Posterior cingulate gyrus (tissue), 11 donors: ENCODE measurements at regions not wholly inside any gene's neighbourhood (a gene's known extent, or its start where the extent isn't known, plus 50 kb on each side); places are given as distances from the start of the nearest gene placed in this dataset.

ENCODE experiments used
- DNase-seq, 10 donors: peaks; one replicate each; pipeline versions ENCODE4 v3.0.0 to v3.0.0-alpha.2; 2020 to 2021; ENCODE audit warnings: mixed read lengths in 3 of 10
- intact Hi-C: fragments of 100-400 bp; cut with DNase I; formaldehyde crosslinking; loops from one replicate; pipeline ENCODE4 v1.15.1; 2023

DNA sequence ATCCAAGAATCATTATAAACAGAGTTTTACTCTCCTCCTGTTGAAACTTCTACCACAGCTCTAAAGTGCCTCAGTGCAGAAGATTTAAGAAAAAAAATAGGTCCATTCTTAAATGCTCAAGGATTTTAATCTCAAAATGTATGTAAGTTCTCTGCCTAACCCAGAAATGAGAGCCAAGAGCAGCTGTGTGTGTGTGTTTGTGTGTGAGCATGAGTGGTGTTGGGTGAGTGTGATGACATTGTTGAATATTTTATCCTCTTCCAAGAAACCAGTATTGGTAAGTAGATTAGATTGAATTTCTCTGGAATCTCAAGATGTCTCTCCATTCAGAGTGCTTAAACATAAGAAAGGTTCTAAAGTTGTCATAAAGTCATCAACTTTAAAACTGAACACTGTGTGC, 363.6 kb upstream of the NFE2L3 start:
- no peak for DNase-seq
- intact Hi-C loops, result no loop called here

DNA sequence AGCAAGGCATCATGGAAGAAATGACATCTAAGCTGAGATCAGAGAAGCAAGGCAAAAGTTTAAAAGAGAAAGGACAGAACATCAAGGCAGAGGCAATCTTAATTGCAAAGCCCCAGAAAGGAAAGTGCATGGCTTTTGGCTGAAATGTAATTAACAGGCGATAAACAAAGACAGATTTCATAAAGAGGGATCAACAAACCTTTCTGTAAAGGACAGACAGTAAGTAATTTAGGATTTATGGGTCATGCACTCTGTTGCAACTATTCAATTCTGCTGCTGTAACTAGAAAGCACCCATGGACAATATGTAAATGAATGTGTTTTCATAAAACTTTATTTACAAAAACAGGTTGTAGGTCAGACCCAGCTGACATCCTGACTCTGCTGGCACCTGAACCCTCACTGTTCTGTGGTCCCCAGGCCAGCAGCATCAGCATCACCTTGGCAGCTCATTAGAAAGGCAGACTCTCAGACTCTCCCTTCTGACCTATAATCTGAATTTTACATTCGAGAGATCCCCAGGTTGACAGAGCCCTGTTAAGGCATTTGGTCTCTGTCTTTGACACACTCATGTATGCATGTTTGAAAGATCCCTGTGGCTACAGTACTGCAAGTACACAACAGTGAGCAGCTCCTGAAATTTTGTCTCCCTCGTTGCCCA, 362.9 kb upstream of the NFE2L3 start:
- intact Hi-C loops, result no loop called here
- no peak for DNase-seq

DNA sequence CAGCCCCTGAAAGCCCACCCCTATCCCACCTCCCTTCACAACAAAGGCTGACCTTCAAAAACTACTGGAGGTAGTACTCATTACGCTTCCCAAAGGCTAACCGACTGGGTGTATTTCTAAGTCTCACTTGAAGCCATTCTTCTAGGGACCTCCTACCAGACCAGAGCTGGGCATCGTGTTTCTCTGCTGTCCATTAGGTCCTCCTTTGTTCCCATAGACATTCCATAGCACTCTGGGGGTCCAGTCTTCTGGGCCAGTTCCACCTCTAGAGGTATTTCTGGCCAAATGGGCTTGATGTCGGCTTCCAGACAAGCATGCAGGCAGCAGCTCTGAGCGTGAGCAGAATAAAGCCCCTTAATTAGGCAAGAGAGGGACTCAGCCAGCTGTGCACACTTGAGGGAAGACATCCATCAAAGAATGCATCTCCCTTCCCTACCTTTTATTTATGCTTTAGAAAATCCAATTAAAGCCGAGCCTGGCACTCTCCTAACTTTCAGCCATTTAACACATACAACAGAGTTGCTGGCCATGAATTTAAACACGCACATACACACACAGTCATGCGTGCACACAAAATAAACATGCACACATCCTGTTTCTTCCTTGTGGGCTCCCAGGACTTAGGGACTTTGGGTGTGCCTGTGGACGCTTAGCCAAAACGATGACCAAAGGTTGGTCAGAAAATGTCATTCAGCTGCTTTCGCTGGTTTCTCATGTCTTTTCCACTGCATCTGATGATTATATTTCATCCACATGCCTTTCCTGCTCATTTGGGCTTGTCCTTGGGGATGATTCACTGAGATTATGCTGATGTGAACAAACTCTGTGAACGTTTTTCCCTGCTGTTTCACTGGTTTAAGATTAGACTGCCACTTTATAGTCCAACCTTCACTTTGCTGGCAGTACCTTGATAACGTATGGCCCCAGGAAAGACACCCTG, 362.0 kb upstream of the NFE2L3 start:
- intact Hi-C loops, result no loop called here
- DNase-seq, result no peak

DNA sequence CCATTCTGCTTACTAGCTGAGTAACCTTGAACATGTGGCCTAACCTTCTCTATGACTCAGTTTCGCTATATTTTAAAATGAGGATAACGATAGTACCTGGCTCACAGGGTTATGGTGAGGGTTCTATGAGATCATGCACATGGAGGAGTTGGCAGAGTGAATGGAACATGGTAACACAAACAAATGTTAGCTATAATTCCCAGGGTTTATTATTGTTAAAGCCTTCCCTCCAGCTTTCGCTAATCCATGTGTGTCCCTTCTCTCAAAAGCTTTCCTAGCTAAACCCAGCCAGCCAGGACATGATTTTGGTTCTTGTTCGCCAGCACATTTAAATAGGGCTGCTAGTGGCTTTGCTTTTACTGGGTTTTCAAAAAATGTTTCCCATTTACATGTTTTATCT, 361.0 kb upstream of the NFE2L3 start:
- intact Hi-C loops, result no loop called here
- no peak for DNase-seq

DNA sequence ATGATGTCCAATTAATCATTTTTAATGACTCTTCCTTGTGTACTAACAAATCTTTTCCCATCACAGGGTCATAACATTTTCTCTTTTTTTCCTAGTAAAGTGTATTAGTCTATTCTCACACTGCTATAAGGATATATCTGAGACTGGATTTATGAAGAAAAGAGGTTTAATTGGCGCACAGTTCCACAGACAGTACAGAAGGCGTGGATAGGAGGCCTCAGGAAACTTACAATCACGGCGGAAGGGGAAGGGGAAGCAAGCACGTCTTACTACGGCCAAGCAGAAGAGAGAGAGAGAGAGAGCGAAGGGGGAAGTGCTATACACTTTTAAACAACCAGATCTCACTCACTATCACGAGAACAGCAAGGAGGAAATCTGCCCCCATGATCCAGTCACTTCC, 359.4 kb upstream of the NFE2L3 start:
- intact Hi-C loops, result no loop called here
- no peak for DNase-seq

DNA sequence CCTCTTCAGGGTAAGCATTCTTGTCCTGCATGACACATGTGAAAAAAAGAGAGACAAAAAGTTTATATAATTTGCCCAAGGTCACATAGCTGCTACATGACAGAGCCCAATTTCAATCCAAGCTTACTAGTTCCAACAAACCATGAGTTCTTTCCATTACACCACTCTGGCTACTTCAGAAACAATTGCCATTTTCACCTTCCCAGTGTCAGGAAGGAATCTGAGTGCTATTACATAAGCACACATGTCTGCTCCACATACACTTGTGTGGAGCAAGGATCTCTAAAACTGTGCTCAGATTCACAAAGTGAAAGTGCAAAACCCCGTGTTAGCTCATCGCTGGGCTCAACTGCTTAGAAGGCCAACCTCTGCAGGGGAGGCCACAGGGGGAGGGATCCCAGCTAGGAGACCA, 356.2 kb upstream of the NFE2L3 start:
- DNase-seq, result no peak
- intact Hi-C loops, result no loop called here

DNA sequence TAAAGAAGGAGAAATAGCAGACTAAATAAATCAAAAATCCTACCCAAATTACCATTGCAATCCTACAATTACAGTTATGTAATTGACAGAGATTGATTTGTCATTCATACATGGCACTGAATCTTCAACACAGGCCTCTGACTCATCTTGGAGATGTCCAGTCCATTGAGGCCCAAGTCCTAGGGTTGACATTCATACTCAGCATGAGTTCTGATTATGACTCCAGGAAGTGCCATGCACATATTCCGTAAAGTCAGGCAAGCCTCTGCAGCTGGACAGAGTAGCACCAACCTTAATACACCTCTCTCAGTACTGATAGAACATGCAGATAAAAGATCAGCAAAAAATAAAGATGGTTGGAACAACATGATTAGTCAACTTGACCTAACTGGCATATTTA, 353.7 kb upstream of the NFE2L3 start:
- intact Hi-C loops, result no loop called here

DNA sequence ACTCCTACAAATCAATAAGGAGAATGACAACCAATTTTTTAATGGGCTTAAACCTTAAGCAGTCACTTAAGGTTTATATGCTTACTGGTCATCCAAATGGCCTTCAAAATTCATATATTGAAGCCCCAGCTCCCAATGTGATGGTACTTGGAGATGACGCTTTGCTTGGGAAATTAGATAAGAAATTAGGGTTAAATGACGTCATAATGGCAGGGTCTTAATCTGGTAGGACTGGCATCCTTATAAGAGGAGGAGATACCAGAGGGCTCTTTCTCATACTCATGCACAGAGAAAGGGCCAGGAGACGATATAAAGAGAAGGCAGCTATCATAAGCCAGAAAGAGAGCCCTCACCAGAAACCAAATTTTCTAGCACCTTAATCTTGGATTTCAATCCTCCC, 350.8 kb upstream of the NFE2L3 start:
- no peak for DNase-seq
- intact Hi-C loops, result no loop called here

More for the DNA sequence above, 353.7 kb upstream of the NFE2L3 start:
- no peak for DNase-seq

DNA sequence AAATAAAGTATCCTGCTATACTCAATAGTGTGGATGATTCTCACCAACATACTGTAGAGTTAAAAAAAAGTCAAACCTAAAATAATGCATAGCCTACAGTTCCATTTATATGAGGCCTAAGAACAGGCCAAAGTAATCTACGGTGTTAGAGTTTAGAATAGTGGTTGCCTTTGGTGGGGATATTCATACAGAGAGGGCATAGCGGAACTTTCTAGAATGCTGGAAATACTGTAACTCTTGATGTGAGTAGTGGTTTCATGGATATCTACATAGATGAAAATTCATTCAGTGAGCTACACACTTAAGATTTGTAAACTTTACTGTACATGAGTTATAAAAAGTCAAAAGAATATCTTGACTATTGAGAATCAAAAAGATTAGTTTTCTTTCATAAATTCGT, 349.9 kb upstream of the NFE2L3 start:
- DNase-seq, result no peak
- intact Hi-C loops, result no loop called here

DNA sequence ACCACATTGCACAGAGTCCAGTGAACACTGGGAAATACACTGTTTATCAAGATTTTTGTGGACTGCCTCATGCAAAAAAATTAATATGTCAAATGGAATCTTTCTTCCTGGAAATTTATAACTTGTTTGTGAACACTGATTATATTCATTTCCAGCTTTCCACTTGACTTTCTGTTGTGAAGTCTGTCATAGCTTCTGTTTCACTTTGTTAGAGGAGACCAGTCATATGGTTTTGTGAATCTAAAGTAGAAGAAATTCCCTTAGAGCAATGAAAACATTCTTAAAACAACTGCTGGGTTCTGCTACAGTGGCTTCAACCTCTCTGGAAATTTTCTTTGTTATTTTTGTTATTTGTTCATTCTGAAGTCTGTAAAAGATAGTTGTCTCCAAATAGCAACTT, 349.5 kb upstream of the NFE2L3 start:
- intact Hi-C loops, result no loop called here
- no peak for DNase-seq

DNA sequence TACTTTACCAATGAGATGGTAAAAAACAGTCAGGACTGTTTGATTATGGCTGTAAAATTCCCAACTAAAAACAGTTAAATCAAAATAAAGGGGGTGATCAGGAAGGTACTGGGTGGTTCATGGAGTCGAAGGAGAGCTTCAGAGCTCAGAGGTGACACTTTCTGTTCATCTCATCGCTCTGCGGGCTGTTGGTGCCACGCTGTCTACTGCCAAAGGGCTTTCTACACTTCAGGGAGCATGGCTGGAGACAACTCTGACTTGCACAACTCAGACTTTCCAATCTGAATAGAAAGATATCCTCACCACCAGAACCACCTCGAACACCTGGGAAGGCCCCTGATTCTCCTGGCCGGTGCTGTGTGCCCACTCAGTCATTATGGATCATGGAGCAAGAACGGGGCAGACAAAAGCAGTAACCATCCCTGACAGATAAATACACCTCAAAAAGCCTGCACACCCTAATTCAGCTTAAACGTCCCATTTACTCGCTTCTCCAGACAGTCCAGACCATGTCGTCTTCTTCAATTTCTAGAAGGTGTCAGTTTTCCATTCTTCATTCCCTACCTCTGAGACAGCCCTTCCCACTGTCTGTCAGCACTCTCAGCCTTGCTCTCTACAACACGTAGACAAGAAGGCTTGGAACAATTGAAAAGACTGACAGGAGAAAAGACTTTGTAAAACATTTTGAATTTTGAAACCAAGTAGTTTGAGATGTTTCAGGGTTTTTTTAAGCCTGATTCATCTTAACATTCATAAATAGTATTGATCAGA, 348.7 kb upstream of the NFE2L3 start:
- DNase-seq, result no peak
- intact Hi-C loops, result no loop called here

DNA sequence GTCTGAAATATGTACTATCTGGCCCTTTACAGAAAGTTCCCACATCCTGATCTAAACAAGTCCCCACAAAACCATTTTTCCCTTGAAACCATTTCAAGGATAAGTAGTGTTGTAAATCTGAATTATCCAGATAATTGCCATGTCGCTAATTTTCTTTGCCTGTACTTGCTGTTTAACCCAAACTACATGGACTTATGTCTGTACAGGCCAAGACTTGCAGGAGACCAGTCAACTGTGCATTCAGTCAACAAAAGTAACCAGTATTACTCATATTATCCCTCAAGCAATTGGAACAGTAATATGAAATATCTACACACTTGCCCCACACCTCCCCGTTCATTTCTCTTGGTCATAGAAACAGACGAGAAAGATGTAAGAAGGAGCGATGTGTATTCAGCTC, 347.8 kb upstream of the NFE2L3 start:
- intact Hi-C loops, result no loop called here
- DNase-seq, result no peak

DNA sequence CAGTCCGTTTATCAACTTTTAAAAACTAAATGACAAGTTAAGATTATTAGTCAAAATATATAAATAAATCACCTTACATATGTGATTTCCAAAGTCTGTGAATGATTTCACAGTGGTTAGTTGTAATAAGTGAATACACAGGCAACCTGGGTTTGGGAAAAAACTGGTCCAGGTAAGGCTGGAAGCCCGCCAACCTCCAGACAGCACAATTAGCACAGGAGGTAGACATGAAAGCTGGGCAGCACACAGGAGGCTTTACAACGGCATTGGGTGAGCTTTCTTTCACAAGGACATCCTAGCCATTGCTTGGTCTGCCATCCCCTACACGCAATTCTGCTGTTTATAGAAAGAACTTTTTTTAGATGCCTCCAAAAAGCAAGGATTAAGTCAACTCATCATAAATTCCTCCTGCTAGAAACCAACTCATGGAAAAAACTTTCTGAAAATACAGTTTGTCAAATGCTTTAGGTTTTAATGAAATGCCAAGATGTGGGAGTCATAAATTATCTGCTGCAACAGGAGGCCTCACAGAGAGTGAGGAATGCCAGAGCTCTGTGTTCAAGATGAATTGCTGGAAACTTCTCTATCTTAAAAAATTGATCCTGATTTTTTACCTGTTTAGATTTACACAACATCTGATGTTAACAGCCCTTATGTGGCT, 346.8 kb upstream of the NFE2L3 start:
- no peak for DNase-seq
- intact Hi-C loops, result no loop called here

DNA sequence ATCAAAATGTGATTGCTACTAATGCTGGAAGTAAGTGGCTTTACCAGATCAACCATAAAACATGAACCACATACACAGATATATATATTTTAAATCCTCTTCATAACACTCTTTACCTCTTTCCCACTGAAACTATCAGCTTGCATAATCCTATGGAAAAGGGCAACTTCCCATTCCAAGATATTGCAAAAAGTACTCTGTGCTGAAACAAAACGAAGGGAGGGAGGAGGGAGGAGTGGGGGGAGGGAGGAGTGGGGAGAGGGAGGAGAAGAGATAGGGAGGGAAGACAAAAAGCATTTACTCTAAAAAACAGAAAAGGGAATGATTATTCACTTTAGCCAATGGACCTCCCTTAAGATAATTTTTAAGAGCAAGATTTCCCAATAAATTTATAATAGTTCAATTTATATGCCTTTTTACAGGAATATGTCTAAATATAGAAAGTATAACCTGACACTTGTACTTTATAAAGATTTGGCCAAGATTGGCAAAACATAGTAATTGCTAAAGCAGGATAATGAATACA, 344.8 kb upstream of the NFE2L3 start:
- intact Hi-C loops, result no loop called here
- DNase-seq, result no peak

DNA sequence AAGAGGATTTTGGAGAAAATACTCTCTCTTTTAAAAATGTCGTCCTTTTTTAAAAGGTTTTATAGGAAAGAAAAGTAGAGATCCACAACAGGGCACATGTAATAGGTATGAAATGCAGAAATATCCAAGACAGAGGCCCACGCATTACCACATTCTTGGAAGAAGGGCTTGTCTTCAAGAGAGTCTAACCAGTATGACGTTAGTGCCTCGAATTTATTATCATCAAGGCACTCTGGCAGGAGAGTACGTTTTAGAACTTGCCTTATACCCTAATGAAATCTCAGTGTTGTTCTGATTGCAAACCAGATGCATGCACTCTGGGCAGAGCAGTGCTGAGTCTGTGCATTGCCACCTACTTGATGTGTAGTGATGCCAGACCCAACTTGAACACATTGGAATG, 342.6 kb upstream of the NFE2L3 start:
- intact Hi-C loops, result no loop called here
- DNase-seq, result no peak

DNA sequence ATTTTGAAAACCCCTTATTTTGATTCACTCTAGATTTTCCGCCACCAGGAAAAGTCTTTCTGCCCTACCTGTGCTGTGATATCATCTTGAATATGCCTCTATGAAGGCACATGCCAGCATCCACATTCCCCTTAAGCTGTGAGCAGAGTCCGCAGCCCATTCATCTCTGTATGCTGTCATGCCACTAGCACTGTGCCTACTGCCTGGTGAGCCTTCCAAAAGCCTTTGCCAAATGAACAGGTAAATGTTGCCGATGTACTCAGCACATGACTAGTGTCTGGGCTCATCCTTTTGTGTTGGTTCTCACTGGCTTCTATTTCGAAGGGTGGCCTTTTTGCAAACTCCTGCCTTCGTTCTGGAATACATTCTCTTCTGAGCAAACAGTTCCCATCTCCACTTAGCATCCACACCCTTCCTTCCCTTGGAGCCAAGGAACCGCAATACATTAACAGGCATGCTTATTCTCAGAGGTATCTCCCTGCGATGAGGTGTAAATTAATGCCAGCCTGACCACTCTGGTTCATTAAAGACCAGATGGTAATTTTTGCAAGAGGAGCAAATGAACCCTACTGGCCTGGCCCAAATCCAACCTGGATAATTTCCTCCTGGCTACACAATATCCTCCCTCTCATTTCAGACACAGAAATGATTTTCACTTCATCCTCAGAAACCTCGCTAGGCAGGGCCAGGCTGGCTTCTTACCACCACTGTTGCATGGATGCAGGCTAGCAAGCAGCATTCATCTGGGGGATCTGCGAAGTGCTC, 339.7 kb upstream of the NFE2L3 start:
- DNase-seq, result no peak
- intact Hi-C loops, result no loop called here

DNA sequence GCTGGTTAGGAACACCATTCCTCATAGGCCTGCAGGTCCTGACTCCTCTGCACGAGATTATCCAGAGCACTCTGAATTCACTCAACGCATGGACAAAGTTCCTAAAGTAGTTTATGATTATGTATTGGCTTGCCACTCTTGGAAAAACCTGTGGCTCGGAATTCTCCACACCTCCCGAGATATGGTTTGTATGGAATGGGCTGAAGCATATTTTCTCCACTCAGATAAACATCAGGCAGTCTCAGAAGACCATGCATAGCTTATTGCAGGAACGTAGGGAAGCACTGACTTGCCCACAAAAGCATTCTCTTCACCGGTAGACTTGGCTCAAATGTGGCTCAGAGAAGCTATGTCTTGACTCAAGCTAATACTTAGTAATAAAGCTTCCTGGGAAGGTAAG, 338.6 kb upstream of the NFE2L3 start:
- DNase-seq, result no peak
- intact Hi-C loops, result no loop called here

DNA sequence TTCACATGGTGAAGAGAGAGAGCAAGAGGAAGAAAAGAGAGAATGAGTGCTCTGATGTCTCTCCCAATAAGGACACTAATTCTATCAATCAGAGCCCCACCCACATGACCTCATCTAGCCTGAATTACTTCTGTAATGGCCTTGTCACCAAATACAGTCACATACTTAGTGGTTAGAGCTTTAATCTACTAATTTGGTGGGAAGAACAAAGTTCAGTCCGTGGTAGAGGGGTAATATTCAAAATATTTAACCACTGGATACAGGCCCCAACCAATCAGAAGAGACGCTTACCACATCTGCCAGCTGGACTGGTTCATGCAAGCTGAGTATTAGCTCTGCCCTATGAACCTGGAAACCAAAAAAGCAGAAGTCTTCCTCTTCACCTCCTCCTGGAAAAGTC, 336.3 kb upstream of the NFE2L3 start:
- intact Hi-C loops, result no loop called here
- no peak for DNase-seq

DNA sequence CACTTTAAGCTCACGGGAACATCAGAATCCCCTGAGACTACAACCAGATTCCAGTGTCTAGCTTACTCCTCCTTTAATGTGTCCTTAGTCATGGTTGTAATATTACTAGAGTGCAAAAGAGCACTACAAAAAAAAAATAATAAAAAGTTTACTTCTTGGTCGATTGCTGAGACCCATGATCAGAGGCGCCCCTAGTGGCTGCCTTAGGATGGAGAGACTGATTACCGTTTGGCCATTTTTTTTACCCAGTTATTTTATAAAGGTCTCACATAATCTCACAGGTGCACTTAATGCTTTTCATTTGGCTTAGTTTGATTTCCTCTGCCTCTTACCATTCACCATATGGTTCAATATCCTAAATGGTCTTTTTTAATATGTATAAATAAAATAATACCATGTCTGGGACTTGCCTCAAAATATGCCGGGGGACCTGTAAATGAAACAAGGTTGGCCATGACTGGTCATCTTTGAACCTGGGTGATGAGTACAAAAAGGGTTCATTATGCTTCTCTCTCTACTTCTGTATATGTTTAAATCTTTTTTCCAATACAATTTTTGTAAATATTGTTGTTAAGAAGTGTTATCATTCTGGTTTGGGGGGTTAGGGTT, 331.5 kb upstream of the NFE2L3 start:
- intact Hi-C loops, result no loop called here
- DNase-seq, result no peak
